K562 (cell line): ENCODE measurements at regions not wholly inside any gene's neighbourhood (a gene's known extent, or its start where the extent isn't known, plus 50 kb on each side); places are given as distances from the start of the nearest gene placed in this dataset.

Experiments
- ATAC-seq: fragments of 200-7000 bp; cut with Tn5 transposase; 3 replicates; pipeline ENCODE4 v1.9.1; 2020; ENCODE audit warnings: moderate library complexity
- BruUV-seq: library from RNA; stranded (reverse); fragments of 400-500 nt; replicated peaks from 2 replicates; lab custom pipeline; 2021; lab: Mats Ljungman, UMichigan
- CTCF ChIA-PET: fragments of 300-600 bp; formaldehyde crosslinking; extraction: SDS; loops from one replicate; lab custom pipeline; 2021; ENCODE audit warnings: low intra/inter-chr PET ratio; lab: Yijun Ruan, JAX
- POLR2A ChIA-PET: fragments of 300-600, 350-650 bp; sonication (Branson Sonifier 250); formaldehyde crosslinking; extraction: SDS; loops from one replicate; lab custom pipeline; 2021; ENCODE audit warnings: antibody characterized with exemption, inconsistent platforms; lab: Yijun Ruan, JAX
- DNase-seq, 4 experiments: peaks; one replicate each; pipeline versions ENCODE4 v3.0.0 to v3.0.0-alpha.2; 2011 to 2018; ENCODE audit warnings: low spot score in 3 of 4, mixed read lengths in 3 of 4; ENCODE audit errors: extremely low read depth in 1 of 4
- FAIRE-seq: peaks from 2 replicates; lab custom pipeline; 2011; peaks lifted over from hg19 to GRCh38; lab: Jason Lieb, UNC
- H2AFZ ChIP-seq: 2 replicates; pipeline ENCODE4 v1.6.0; 2011; ENCODE audit warnings: low read depth, low read length, control low read depth, inconsistent platforms
- H3K27ac ChIP-seq: fragments of 200-600 bp; 3 replicates; pipeline ENCODE4 v1.8.0; 2011; ENCODE audit warnings: low read depth, mild to moderate bottlenecking, control low read depth, inconsistent platforms, low read length, moderate library complexity, mixed read lengths; ENCODE audit errors: extremely low read depth
- H3K27me3 ChIP-seq, 2 experiments: fragments of 300-600 bp in 1 of 2; 2 replicates in 1 of 2; 3 replicates in 1 of 2; pipeline versions ENCODE4 v1.6.0 to v1.8.0; 2011; ENCODE audit warnings: inconsistent platforms in 2 of 2, low read length in 2 of 2, mild to moderate bottlenecking in 1 of 2, mixed read lengths in 1 of 2, moderate library complexity in 1 of 2; ENCODE audit not compliant: control insufficient read depth in 2 of 2, insufficient read depth in 2 of 2
- H3K36me3 ChIP-seq: fragments of 300-600 bp; 3 replicates; pipeline ENCODE4 v1.8.0; 2011; ENCODE audit warnings: mild to moderate bottlenecking, low read length, inconsistent platforms; ENCODE audit not compliant: control insufficient read depth, insufficient read depth
- H3K4me1 ChIP-seq, 2 experiments: fragments of 200-600 bp in 1 of 2; replicated peaks in 1 of 2; 2 replicates in 1 of 2; 3 replicates in 1 of 2; pipeline versions ENCODE4 v1.5.1 to v1.8.0; 2011; ENCODE audit warnings: inconsistent platforms in 2 of 2, low read length in 2 of 2, mild to moderate bottlenecking in 1 of 2, mixed read lengths in 1 of 2, moderate library complexity in 1 of 2; ENCODE audit not compliant: control insufficient read depth in 2 of 2, insufficient read depth in 2 of 2
- H3K4me2 ChIP-seq: 2 replicates; pipeline ENCODE4 v1.6.1; 2011; ENCODE audit warnings: low read length, control low read depth, inconsistent platforms, mixed read lengths; ENCODE audit not compliant: insufficient read depth
- H3K4me3 ChIP-seq: fragments of 200-600 bp; sonication (generic), shearing (Covaris generic); 2 replicates; pipeline ENCODE4 v1.5.1; 2016; ENCODE audit warnings: control low read depth, inconsistent platforms
- H3K79me2 ChIP-seq: fragments of 200-600 bp; 3 replicates; pipeline ENCODE4 v1.8.0; 2011; ENCODE audit warnings: low read length, inconsistent platforms; ENCODE audit not compliant: control insufficient read depth, insufficient read depth
- H3K9ac ChIP-seq, 2 experiments: 2 replicates each; pipeline versions ENCODE4 v1.6.0 to v1.6.1; 2011; ENCODE audit warnings: low read depth in 2 of 2, low read length in 2 of 2, control low read depth in 1 of 2, inconsistent platforms in 1 of 2, mild to moderate bottlenecking in 1 of 2, mixed read lengths in 1 of 2; ENCODE audit not compliant: insufficient read depth in 1 of 2
- H3K9me1 ChIP-seq: one replicate; pipeline ENCODE4 v1.6.0; 2011; ENCODE audit warnings: inconsistent platforms, mild to moderate bottlenecking, low read length, moderate library complexity; ENCODE audit not compliant: control insufficient read depth, insufficient read depth
- H3K9me3 ChIP-seq: replicated peaks from 2 replicates; pipeline ENCODE4 v1.5.1; 2011; ENCODE audit warnings: low read depth, low read length, inconsistent platforms; ENCODE audit not compliant: control insufficient read depth, insufficient read depth
- H4K20me1 ChIP-seq: replicated peaks from 2 replicates; pipeline ENCODE4 v1.6.1; 2011; ENCODE audit warnings: low read length, inconsistent platforms, mixed read lengths; ENCODE audit not compliant: control insufficient read depth, insufficient read depth
- MEF2A ChIP-seq: IDR thresholded peaks from 2 replicates; pipeline ENCODE4 v1.6.1; 2011; ENCODE audit warnings: low read depth, mild to moderate bottlenecking, low read length, moderate library complexity; ENCODE audit not compliant: control insufficient read depth
- ZFP1 ChIP-seq: fragments of 450-650 bp; formaldehyde crosslinking; IDR thresholded peaks from 2 replicates; pipeline ENCODE4 v1.4.0; 2020; ENCODE audit warnings: mild to moderate bottlenecking, mixed read lengths
- ZNF699 ChIP-seq: fragments of 250-450 bp; sonication (Bioruptor Pico); IDR thresholded peaks from 2 replicates; pipeline ENCODE4 v1.8.0; 2021; ENCODE audit warnings: mild to moderate bottlenecking, moderate library complexity; ENCODE audit not compliant: insufficient replicate concordance
- WGBS: fragments of 100-300 bp; shearing (Covaris generic); methylation state at CpG from one replicate; pipeline ENCODE4 v1.1.6; 2016; ENCODE audit warnings: low coverage, mixed read lengths; ENCODE audit not compliant: insufficient coverage; ENCODE audit errors: missing lambda C conversion rate; 5-methylcytosine and 5-hydroxymethylcytosine counted together
- in situ Hi-C: fragments of 300-500 bp; cut with MboI; formaldehyde crosslinking; loops from 4 replicates; pipeline ENCODE4 v1.15.0; 2018; ENCODE audit warnings: inconsistent platforms, mixed read lengths
- intact Hi-C: fragments of 100-400 bp; cut with micrococcal nuclease; formaldehyde crosslinking; loops from 2 replicates; pipeline ENCODE4 v1.14.2; 2022
- TF ChIP-seq, protein P1 (sequence below): fragments of 250-450 bp; sonication (Bioruptor Pico); IDR thresholded peaks from 2 replicates; pipeline ENCODE4 v1.4.0; 2020; ENCODE audit warnings: borderline replicate concordance
- TF ChIP-seq, protein P2 (sequence below): fragments of 450-650 bp; formaldehyde crosslinking; IDR thresholded peaks from 2 replicates; pipeline ENCODE4 v1.4.0; 2020; ENCODE audit warnings: mild to moderate bottlenecking, mixed read lengths

DNA sequence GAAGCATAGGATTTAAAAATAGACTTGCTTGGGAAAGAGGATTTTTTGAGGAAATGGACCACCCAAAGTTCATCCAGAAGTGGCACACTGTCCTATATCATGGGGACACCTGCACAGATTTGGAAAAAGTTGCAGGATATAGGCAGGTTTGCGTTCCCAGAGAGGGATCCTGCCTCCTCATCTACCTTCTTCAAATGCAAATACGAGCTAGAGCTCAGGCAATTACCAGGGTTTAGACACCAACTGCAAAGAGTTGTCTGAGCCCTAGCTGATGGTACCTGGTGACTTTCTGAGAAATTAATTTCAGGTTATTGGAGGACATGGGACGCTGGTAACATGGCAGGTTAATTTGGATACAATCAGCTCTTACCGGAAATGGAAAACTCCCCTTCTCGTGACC lies 423.7 kb upstream of the MTPN start (continued):
- no peak for TF ChIP-seq ZFP1 (CRISPR knock-in tag)
- TF ChIP-seq MEF2A = no peak
- TF ChIP-seq, protein P1, sequence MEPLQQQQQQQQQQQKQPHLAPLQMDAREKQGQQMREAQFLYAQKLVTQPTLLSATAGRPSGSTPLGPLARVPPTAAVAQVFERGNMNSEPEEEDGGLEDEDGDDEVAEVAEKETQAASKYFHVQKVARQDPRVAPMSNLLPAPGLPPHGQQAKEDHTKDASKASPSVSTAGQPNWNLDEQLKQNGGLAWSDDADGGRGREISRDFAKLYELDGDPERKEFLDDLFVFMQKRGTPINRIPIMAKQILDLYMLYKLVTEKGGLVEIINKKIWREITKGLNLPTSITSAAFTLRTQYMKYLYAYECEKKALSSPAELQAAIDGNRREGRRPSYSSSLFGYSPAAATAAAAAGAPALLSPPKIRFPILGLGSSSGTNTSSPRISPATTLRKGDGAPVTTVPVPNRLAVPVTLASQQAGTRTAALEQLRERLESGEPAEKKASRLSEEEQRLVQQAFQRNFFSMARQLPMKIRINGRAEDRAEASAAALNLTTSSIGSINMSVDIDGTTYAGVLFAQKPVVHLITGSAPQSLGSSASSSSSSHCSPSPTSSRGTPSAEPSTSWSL (CRISPR knock-in tag) = no peak

DNA sequence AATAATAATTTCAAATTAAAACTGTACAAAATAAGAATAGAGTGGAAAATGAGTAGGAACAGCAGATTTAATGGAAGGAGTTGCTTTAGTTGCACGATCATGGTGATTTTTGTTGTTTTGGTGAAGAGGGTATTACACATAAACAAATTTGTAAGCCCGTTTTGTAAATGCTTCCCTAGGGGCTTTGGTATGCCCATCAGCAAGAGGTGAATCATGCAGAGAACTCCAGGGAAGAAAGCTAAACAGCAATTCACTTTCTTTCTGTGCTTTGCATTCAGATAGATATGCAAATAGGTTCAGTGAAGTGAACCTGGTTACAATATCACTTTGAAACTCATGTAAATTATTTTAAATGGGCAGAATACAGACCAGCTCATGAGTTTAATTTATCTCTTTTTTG lies 422.2 kb upstream of the MTPN start:
- H3K9ac ChIP-seq = no peak overlapping the region
- no peaks in the 10 kb centered on the region for H4K20me1 ChIP-seq
- ChIA-PET CTCF (no interaction called here), POLR2A (no interaction called here)
- 10% methylated on average over 2 of the region's 2 CpGs for WGBS
- no peak overlapping the region for H3K27ac ChIP-seq
- ATAC-seq (no peak), DNase-seq (no peak), FAIRE-seq (no peak)
- no peak overlapping the region for H3K4me3 ChIP-seq
- no peaks in the 10 kb centered on the region for H3K9me3 ChIP-seq
- H3K36me3 ChIP-seq = no peaks in the 10 kb centered on the region
- TF ChIP-seq, protein P2, sequence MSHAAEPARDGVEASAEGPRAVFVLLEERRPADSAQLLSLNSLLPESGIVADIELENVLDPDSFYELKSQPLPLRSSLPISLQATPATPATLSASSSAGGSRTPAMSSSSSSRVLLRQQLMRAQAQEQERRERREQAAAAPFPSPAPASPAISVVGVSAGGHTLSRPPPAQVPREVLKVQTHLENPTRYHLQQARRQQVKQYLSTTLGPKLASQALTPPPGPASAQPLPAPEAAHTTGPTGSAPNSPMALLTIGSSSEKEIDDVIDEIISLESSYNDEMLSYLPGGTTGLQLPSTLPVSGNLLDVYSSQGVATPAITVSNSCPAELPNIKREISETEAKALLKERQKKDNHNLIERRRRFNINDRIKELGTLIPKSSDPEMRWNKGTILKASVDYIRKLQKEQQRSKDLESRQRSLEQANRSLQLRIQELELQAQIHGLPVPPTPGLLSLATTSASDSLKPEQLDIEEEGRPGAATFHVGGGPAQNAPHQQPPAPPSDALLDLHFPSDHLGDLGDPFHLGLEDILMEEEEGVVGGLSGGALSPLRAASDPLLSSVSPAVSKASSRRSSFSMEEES = peak; percentile 33; the same call in 1 of the 2 replicates
- TF ChIP-seq ZNF699 (CRISPR knock-in tag) = no peak
- in situ Hi-C loops (no loop called here), intact Hi-C loops (no loop called here)
- no peaks in the 10 kb centered on the region for H3K9me1 ChIP-seq
- no peaks in the 10 kb centered on the region for H3K79me2 ChIP-seq
- no peak overlapping the region for H2AFZ ChIP-seq
- no peaks in the 10 kb centered on the region for H3K27me3 ChIP-seq
- no TSS peak for BruUV-seq
- no peak overlapping the region for H3K4me2 ChIP-seq
- H3K4me1 ChIP-seq = no peaks in the 10 kb centered on the region
